ENCODE measurements at regions not wholly inside any gene's neighbourhood (a gene's known extent, or its start where the extent isn't known, plus 50 kb on each side); places are given as distances from the start of the nearest gene placed in this dataset.
"Not testable (repeated sequence)": the region's sequence is repeated elsewhere in the genome, so short reads cannot be mapped to it uniquely, and the experiment has no call there.

- DNase-seq: no peak
Measured at GRCh38 chr6:128586095-128586494, 65.7 kb upstream of the PTPRK start.

- DNase-seq: no peak
Measured at GRCh38 chr6:128580224-128581110, 60.1 kb upstream of the PTPRK start.

GRCh38 chr6:128575254-128575653 lies 54.9 kb upstream of the PTPRK start:
- DNase-seq: not testable (repeated sequence)

GRCh38 chr6:128574402-128574801 lies 54.0 kb upstream of the PTPRK start:
- DNase-seq: no peak

GRCh38 chr6:128573036-128573435 lies 52.6 kb upstream of the PTPRK start:
- no peak for DNase-seq

- DNase-seq: no peak
Measured at GRCh38 chr6:128572294-128572693, 51.9 kb upstream of the PTPRK start.

- no peak for DNase-seq
Measured at GRCh38 chr6:128570680-128571063, 50.3 kb upstream of the PTPRK start.

- DNase-seq: no peak
Measured at GRCh38 chr6:128569732-128570679, 49.6 kb upstream of the PTPRK start.

Data from NCI-H2081 treated with DMSO at 0.1 percent for 48 hours (cell line).